HPDE6-E6E7 (cell line): ENCODE measurements at regions not wholly inside any gene's neighbourhood (a gene's known extent, or its start where the extent isn't known, plus 50 kb on each side); places are given as distances from the start of the nearest gene placed in this dataset.

Source experiments
- DNase-seq: peaks from one replicate; pipeline ENCODE4 v3.0.0; 2011; ENCODE audit warnings: missing footprints; ENCODE audit errors: extremely low spot score

- no peak for DNase-seq
Observed at GRCh38 chr22:27615408-27615807, 186.1 kb downstream of the MN1 start.

- no peak for DNase-seq
Observed at GRCh38 chr22:27616033-27616432, 185.5 kb downstream of the MN1 start.

- DNase-seq: no peak
Observed at GRCh38 chr22:27617214-27617881, 184.2 kb downstream of the MN1 start.

GRCh38 chr22:27620367-27621154, 181.0 kb downstream of the MN1 start:
- peak; percentile 54 for DNase-seq

GRCh38 chr22:27621486-27622070, 180.0 kb downstream of the MN1 start:
- DNase-seq: no peak

GRCh38 chr22:27624042-27624441, 177.5 kb downstream of the MN1 start:
- DNase-seq: no peak

- DNase-seq: no peak
Observed at GRCh38 chr22:27624705-27625104, 176.9 kb downstream of the MN1 start.

GRCh38 chr22:27625769-27626674, 175.5 kb downstream of the MN1 start:
- no peak for DNase-seq

- no peak for DNase-seq
Observed at GRCh38 chr22:27626675-27627443, 174.7 kb downstream of the MN1 start.

- no peak for DNase-seq
Observed at GRCh38 chr22:27627444-27627833, 174.1 kb downstream of the MN1 start.

GRCh38 chr22:27627901-27628300, 173.7 kb downstream of the MN1 start:
- no peak for DNase-seq

GRCh38 chr22:27628341-27628740, 173.2 kb downstream of the MN1 start:
- DNase-seq: no peak

- DNase-seq: peak; percentile 55
Observed at GRCh38 chr22:27628891-27629631, 172.5 kb downstream of the MN1 start.

GRCh38 chr22:27629908-27630673, 171.5 kb downstream of the MN1 start:
- DNase-seq: no peak

GRCh38 chr22:27630754-27631153, 170.8 kb downstream of the MN1 start:
- DNase-seq: no peak

GRCh38 chr22:27631641-27632040, 169.9 kb downstream of the MN1 start:
- DNase-seq: no peak

GRCh38 chr22:27632451-27633295, 168.9 kb downstream of the MN1 start:
- DNase-seq: no peak

- DNase-seq: no peak
Observed at GRCh38 chr22:27633296-27633871, 168.2 kb downstream of the MN1 start.
